ENCODE measurements at regions not wholly inside any gene's neighbourhood (a gene's known extent, or its start where the extent isn't known, plus 50 kb on each side); places are given as distances from the start of the nearest gene placed in this dataset.
"Not testable (repeated sequence)": the region's sequence is repeated elsewhere in the genome, so short reads cannot be mapped to it uniquely, and the experiment has no call there.

DNA sequence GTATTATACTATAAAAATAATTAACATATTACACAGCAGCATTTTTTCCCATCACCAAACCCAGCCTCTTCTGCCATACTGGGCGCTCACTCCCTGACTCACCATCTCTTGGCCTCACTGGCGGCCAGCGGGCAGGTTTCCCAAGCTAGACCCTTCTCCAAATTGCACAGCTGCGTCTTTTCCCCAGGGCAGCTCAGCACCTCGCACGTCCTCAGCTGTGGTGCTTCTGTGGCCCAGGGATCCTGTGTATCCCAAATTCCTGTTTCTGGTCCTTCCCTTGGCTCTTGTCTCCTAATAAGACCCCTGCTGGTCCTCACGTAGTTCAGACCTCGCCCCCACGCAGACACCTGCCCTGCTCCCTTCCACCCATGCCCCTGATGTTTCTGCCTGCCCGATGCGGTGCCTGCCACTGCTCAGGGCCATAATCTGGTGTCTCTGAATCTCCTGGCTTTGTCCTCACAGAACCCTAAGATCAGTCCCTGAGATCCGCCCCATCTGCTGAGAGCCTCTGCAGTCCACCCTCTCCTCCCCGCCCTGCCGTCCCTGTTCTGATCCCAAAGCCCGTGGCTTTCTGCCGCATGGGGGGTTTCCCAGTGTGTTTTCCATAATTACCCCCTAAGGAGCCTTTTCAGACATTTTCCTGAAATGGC lies 290.1 kb downstream of the TCERG1L start:
- DNase-seq (ENCODE audit: low read depth) = no peak

DNA sequence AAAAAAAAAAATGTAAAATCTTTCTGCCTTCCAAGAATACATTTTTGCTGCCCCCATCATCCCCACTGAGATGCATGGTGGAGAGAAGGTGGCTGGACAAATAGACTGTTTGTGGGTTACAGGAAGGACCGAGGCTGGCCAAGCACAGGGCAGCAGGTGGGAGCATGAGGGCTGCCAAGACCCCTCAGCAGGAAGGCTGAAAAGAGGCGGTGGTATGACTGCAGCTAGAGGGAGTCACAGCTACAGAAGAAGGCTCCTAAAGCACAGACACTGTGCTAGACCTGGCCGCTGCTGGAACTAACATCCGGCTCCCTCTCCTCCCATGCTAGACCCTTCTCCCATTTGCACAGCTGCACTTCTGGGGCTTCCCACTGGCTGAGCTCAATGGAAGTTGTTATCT lies 289.6 kb downstream of the TCERG1L start:
- no peak for DNase-seq (ENCODE audit: low read depth)

DNA sequence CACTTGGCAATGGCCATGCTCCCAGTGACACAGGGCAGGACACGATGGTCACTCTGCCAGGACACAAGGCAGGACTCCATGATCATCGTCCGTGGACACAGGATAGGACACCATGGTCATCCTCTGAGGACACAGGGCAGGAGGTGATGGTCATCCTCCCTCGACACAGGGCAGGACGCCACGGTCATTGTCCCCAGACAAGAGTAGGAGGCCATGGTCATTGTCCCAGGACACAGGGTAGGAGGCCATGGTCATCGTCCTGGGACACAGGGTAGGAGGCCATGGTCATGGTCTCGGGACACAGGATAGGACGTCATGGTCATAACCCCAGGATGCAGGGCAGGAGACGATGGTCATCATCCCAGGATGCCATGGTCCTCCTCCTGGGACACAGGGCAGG lies 289.2 kb downstream of the TCERG1L start:
- DNase-seq (ENCODE audit: low read depth) = no peak

DNA sequence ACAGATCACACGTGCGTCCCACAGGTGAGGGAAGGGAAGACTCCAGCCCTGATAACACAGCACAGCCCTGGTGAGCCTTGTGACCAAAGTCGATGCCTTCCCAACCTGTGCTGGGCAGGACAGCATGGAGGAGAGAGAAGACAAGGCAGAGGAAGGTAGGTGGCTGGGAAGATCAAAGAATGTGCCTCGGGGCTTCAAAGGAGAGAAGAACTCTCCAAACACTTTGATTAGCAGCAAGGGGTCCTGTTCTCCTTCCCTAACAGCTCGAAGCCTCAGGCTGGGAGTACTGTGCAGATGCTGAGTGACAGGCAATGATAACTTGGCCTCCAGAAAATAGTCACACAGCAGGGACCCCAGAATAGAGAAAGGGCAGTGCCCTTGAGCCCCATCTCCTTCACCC lies 288.5 kb downstream of the TCERG1L start:
- no peak for DNase-seq (ENCODE audit: low read depth)

DNA sequence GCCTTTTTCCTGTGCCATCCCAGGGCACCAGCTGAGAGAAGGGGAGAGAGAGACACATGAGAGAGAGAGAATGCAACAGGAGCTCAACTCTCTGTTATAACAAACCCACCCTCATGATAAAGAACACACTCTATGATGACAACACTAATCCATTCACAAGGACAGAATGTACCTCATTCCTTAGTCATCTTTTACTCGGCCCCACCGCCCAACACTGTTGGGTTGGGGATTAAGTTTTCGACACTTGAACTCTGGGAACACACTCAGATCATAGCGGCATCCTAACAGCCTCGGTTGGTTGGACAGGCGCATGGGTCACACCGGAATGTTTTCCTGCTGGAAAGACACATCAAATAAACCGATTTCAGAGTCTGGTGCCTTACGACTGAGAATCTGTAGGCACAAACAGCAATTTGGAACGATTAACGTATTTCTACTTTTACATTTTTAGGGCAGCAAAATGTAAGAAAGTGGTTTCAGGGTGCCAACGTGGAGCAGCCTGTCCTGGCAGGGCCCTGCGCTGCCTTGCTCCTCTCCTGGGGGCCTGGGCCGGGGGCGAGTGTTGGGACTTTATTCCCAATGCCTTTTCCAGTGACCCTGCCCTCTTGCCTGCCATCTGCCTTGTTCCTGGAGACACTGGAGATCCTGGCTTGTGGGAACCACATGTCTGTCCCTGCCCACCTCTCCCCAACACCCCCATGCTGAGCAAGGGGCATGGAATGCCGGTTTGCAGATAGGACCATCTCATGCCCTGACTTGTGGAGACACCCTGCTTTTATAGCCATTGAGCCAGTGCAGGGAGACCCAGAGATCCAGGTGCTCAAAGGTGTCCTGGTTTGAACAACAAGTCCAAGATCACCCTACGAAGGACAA lies 287.0 kb downstream of the TCERG1L start:
- DNase-seq (ENCODE audit: low read depth) = no peak

DNA sequence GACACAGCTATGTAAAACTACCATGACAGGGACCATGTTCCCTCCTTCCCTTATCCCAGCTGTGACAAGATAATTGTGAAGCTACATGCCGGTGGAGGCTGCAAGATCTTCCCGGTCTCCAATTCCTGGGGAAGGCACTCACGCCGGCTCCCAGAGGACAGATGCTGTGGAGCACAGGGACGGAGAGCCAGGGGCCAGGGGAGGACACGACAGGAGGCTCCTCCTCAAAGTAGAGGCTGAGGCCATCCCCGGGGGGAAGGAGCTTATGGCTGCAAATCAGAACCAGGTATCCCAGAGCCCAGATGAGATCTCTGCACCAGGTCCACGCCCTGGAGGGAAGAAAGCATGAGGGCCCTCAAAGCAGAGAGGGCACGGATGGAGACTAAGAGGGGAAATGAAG lies 286.2 kb downstream of the TCERG1L start:
- no peak for DNase-seq (ENCODE audit: low read depth)

DNA sequence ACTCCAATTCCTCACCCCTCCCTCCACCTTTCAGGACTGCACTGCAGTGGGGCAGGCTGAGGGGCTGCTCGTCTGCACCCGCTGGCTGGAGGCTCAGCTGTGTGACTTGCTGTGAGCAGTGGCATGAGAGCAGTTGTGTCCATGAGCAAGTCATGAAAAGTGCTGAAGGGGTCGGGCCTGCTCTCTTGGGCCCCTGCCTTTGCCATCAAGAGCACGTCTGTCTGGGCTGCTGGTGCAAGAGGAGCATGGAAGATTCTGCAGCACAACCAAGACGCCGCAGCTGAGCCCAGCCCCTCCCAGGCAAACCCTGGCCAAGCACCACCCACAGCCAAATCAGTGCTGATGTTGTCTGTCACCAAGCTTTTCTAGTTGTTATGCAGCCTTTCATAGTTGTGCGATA lies 284.3 kb downstream of the TCERG1L start:
- DNase-seq (ENCODE audit: low read depth) = no peak

DNA sequence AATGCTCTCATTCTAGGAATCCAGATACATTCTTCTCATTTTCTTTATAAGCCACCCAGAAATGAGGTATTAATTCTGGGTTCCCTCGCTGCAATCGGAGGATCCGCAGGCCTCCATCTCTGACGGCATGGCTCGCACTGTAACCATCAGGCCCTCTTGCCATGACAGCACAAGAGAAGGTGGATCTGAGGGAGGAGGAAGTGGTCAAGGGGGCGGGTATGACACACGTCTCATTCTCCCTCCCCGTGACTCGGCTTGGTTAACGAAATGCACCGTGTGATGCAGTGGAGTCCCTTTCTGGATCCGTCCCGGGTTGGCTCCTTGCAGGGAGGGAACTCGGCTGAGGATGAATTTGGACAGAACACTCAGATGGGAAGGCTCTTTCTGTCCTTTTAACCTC lies 280.2 kb downstream of the TCERG1L start:
- DNase-seq (ENCODE audit: low read depth) = no peak

DNA sequence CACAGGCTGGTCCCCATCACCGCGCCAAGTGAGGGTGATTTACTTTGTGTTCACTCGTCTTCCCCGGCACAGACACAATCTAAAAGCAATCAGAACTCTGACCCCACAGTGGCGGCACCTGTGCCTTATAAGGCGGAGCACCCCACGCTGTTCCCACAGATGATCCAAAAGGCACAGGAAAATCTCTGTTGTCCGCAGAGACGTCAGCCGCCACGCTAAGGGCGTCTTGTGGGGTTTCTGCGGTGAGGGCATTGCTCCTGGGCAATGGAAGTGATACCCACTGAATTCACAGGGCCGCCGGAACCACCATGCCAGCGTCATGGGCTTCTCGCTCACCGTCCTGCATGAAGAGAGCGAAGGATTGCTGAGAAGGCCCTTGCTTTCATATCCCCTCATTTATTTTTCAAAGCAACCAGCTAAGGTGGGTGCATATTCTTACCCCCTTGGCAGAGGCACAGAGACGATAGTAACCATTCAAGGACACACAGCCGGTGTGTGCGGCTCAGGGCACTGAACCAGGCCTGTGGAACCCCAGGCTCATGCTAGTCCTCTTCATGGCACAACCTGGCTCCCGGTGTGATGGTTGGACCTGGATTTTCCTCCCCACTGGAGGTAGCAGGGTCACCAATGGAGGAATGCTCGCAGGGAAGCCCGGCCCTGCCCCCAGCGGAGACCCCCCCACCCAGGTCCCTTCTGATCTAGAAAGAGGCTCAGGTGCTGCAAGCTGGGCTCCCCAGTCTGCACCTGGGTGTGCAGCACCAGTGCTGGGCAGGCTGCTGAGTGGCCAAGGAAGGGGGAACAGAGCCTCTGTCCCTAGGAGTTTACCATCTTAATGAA lies 279.0 kb downstream of the TCERG1L start:
- no peak for DNase-seq (ENCODE audit: low read depth)

DNA sequence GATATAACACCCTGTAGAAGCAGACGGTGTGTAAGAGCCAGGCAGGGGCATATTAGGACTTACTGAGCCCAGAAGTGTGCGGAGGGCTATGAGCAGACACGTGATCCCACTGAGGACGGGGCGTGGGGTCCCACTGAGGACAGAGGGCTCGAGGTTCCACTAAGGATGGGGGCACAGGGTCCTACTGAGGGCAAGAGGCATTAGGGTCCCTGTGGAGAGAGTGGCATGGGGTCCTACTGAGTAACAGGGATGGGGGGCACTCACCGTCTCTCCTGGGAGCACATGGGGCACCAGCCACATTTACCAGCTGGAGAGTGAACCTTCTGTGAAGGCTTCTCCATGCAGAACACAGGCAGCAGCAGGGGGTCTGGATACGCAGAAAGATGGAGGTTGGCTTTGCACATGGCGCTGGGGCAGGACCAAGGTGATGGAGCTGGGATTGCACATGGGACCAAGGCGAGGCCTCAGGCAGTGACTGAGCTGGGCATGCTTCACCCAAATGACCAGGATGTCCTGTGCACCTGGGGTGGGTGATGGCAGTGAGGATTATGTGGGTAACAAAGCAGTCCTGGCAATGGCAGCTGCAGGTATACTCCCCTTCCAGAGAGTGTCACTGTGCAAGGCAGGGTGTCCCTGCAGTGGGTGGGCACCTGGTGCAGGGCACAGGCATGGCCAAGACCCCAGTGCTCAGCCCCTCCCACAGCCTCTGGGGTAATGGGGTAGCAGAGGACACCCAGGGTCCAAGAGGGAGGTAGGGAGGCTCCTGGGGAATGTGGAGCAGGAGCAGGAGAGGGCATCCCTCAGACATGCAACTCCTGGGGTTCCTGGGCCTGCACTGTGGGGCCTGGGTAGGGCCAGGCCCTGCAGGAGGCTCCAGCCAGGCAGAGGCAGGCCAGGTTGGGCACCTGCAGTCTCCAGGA lies 278.1 kb downstream of the TCERG1L start:
- DNase-seq (ENCODE audit: low read depth) = no peak

DNA sequence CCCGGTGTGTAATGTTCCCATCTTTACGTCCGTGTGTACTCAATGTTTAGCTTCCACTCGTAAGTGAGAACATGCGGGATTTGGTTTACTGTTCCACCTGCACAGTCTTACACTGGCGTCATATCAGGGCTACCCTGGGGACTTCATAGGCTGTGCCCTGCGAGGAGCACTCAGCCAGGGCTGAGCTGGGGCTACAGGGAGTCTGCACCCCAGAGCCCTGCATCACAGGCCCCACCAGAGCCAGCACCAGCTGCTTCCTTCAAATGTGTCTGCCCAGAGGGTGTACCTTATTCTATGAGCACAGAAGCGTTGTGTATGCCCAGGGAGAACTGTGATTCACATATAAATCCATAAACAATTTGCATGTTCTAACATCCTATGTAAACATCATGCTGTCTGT lies 277.1 kb downstream of the TCERG1L start:
- DNase-seq (ENCODE audit: low read depth) = no peak

DNA sequence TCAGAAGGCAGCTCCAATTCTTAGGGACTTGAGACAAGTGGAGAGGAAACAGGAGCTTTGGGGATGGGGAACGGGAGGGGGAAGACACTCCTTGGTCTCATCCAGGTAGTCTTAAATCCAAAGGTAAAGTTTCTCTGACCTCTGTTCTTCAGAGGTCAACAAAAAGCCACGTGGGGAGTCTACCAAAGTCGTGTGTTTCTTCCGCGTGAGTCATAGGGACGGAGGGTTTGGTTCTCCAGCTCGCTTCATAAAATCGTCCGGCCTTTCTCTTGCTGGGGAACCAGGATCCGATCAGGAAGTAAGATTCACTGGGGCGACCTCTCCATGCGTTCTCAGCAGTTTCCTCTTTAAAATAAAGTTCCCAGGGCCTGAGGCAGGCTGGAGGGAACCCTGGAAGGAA lies 275.7 kb downstream of the TCERG1L start:
- no peak for DNase-seq (ENCODE audit: low read depth)

DNA sequence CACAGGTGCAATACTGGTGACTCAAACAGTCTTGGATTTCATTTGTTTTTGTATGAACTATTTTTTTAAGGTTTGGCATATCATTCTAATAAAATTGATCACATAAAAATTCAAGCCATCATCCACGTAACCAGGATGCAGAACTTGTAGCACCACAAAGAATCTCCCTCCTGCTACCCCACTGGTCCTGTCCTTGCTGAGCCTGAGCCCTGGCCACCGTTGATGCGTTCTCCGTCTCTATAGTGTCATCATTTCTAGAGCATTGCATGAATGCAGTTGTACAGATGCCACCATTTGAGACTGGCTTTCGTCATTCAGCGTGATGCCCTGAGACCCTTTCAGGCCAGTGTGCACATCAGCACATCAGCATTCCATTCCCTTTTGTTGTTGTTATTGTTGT lies 273.5 kb downstream of the TCERG1L start:
- no peak for DNase-seq (ENCODE audit: low read depth)

DNA sequence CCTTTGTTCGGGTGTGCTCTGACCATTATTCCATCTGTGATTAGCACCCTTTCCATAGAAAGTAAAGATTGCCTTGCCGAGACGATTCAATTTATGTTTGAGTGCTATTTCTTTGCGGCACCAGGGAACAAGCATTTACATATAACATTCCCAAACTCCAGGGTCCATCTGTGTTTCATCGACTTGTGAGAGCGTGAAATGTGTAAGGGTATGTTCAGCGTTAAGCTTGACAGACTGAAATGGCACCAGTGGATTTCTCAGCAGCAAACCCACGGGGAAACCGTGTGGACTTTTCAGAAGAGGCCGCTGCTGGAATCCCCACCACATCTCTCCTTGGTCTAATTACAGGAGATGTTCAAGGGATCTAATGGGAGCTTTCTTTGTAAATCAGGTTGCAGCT lies 270.5 kb downstream of the TCERG1L start:
- DNase-seq (ENCODE audit: low read depth) = no peak

DNA sequence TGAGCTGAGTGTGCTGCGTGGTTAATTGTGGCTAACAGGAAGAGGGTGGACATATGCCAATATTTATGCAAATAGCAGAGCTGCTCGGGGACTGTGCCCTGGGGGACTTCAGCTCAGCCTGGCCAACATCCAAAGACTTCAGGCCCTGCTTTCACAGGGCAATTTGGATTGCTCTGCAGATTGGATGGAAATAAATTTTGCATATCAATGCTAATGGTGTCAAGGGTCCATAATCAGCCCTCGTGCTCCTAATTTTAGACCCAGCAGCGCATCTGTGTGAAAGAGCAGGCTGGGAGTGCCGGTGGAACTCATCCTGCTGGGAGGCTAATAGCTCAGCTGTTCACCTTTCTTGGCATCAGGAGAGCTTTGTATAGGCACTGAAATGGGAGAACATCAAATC lies 270.1 kb downstream of the TCERG1L start:
- DNase-seq (ENCODE audit: low read depth) = no peak

DNA sequence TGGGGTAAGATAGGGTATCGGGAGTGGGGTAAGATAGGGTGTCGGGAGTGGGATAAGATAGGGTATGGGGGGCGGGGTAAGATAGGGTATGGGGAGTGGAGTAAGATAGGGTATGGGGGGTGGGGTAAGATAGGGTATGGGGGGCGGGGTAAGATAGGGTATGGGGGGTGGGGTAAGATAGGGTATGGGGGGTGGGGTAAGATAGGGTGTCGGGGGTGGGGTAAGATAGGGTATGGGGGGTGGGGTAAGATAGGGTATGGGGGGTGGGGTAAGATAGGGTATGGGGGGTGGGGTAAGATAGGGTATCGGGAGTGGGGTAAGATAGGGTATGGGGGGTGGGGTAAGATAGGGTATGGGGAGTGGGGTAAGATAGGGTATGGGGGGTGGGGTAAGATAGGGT lies 269.5 kb downstream of the TCERG1L start:
- not testable (repeated sequence) for DNase-seq (ENCODE audit: low read depth)
